ENCODE measurements at regions not wholly inside any gene's neighbourhood (a gene's known extent, or its start where the extent isn't known, plus 50 kb on each side); places are given as distances from the start of the nearest gene placed in this dataset.
"Not testable (repeated sequence)": the region's sequence is repeated elsewhere in the genome, so short reads cannot be mapped to it uniquely, and the experiment has no call there.

GRCh38 chr2:167843217-167843616 lies 404.2 kb downstream of the STK39 start:
- no peak for DNase-seq

GRCh38 chr2:167842047-167842446 lies 405.3 kb downstream of the STK39 start:
- no peak for DNase-seq

GRCh38 chr2:167835290-167835689 lies 412.1 kb downstream of the STK39 start:
- not testable (repeated sequence) for DNase-seq

GRCh38 chr2:167834707-167835106 lies 412.7 kb downstream of the STK39 start:
- no peak for DNase-seq

GRCh38 chr2:167833294-167833693 lies 414.1 kb downstream of the STK39 start:
- no peak for DNase-seq

- no peak for DNase-seq
These were observed 414.5 kb downstream of the STK39 start for GRCh38 chr2:167832868-167833287.

GRCh38 chr2:167827352-167828097 lies 419.9 kb downstream of the STK39 start:
- DNase-seq = no peak

GRCh38 chr2:167826906-167827305 lies 420.5 kb downstream of the STK39 start:
- no peak for DNase-seq

- no peak for DNase-seq
These were observed 421.7 kb downstream of the STK39 start for GRCh38 chr2:167825664-167826063.

GRCh38 chr2:167822690-167823465 lies 424.5 kb downstream of the STK39 start:
- DNase-seq = no peak

GRCh38 chr2:167820488-167820887 lies 426.9 kb downstream of the STK39 start:
- no peak for DNase-seq

- no peak for DNase-seq
These were observed 428.9 kb downstream of the STK39 start for GRCh38 chr2:167818521-167818920.

- DNase-seq = no peak
These were observed 429.5 kb downstream of the STK39 start for GRCh38 chr2:167817908-167818307.

GRCh38 chr2:167817422-167817821 lies 430.0 kb downstream of the STK39 start:
- no peak for DNase-seq

- no peak for DNase-seq
These were observed 430.5 kb downstream of the STK39 start for GRCh38 chr2:167816874-167817290.

GRCh38 chr2:167814881-167815718 lies 432.3 kb downstream of the STK39 start:
- no peak for DNase-seq

GRCh38 chr2:167814482-167814880 lies 432.9 kb downstream of the STK39 start:
- not testable (repeated sequence) for DNase-seq

- not testable (repeated sequence) for DNase-seq
These were observed 437.6 kb downstream of the STK39 start for GRCh38 chr2:167809799-167810198.

- DNase-seq = no peak
These were observed 443.9 kb downstream of the STK39 start for GRCh38 chr2:167803449-167803988.

GRCh38 chr2:167794554-167795255 lies 452.7 kb downstream of the STK39 start:
- no peak for DNase-seq

- no peak for DNase-seq
These were observed 453.7 kb downstream of the STK39 start for GRCh38 chr2:167793725-167794124.

GRCh38 chr2:167792126-167792525 lies 455.3 kb downstream of the STK39 start:
- no peak for DNase-seq
